K562 (cell line): ENCODE measurements at regions not wholly inside any gene's neighbourhood (a gene's known extent, or its start where the extent isn't known, plus 50 kb on each side); places are given as distances from the start of the nearest gene placed in this dataset.
A peak's percentile ranks its signal among the peaks of the same experiment; 100 is the strongest.

Source experiments
- CXXC5 ChIP-seq: fragments of 250-450 bp; sonication (Bioruptor Pico); IDR thresholded peaks from 2 replicates; pipeline ENCODE4 v1.8.0; 2022; ENCODE audit warnings: inconsistent platforms, mild to moderate bottlenecking, moderate library complexity
- FOXA3 ChIP-seq, 2 experiments: fragments of 450-650 bp in 1 of 2; sonication (generic) in 1 of 2; formaldehyde crosslinking; IDR thresholded peaks in 1 of 2; conservative IDR thresholded peaks in 1 of 2; 2 replicates each; pipeline versions ENCODE4 v1.4.0 to v1.8.0; 2020 to 2022; ENCODE audit warnings: mild to moderate bottlenecking in 2 of 2, missing genetic modification reagents in 1 of 2
- GATA2 ChIP-seq: sonication (generic); formaldehyde crosslinking; IDR thresholded peaks from 2 replicates; pipeline ENCODE4 v1.4.0; 2020; ENCODE audit warnings: mild to moderate bottlenecking, missing genetic modification reagents
- KDM2B ChIP-seq: fragments of 250-450 bp; sonication (Bioruptor Pico); IDR thresholded peaks from 2 replicates; pipeline ENCODE4 v1.8.0; 2021; ENCODE audit warnings: mild to moderate bottlenecking, moderate library complexity
- KDM5B ChIP-seq: fragments of 200-600 bp; sonication (generic); IDR thresholded peaks from 2 replicates; pipeline ENCODE4 v1.6.1; 2012; ENCODE audit warnings: low read depth, mild to moderate bottlenecking, moderate library complexity, low read length, control low read depth, inconsistent platforms; ENCODE audit not compliant: insufficient replicate concordance
- NKRF ChIP-seq: fragments of 450-650 bp; IDR thresholded peaks from 2 replicates; pipeline ENCODE4 v1.6.1; 2016; ENCODE audit warnings: borderline replicate concordance
- RERE ChIP-seq: sonication (generic); formaldehyde crosslinking; IDR thresholded peaks from 2 replicates; pipeline ENCODE4 v1.8.0; 2023; ENCODE audit warnings: missing genetic modification reagents, mild to moderate bottlenecking, borderline replicate concordance
- SAFB2 ChIP-seq: fragments of 200-400 bp; formaldehyde crosslinking; IDR thresholded peaks from 2 replicates; pipeline ENCODE4 v1.6.1; 2018; ENCODE audit warnings: borderline replicate concordance, low read length, low read depth, moderate library complexity; ENCODE audit not compliant: severe bottlenecking
- SMARCE1 ChIP-seq: fragments of 450-650 bp; IDR thresholded peaks from 2 replicates; pipeline ENCODE4 v1.7.1; 2016; ENCODE audit warnings: mild to moderate bottlenecking
- SP2 ChIP-seq: IDR thresholded peaks from 2 replicates; pipeline ENCODE4 v1.6.1; 2011; ENCODE audit warnings: mild to moderate bottlenecking, low read depth, low read length, moderate library complexity; ENCODE audit not compliant: poor library complexity, severe bottlenecking; ENCODE audit errors: extremely low read depth
- SRF ChIP-seq, 2 experiments: fragments of 250-450, 450-650 bp in 1 of 2; sonication (Bioruptor Pico) in 1 of 2; sonication (generic) in 1 of 2; formaldehyde crosslinking; IDR thresholded peaks; 2 replicates each; pipeline versions ENCODE4 v1.5.0 to v1.5.1; 2020 to 2022; ENCODE audit warnings: mild to moderate bottlenecking in 1 of 2, missing genetic modification reagents in 1 of 2
- YBX1 ChIP-seq: fragments of 450-650 bp; IDR thresholded peaks from 2 replicates; pipeline ENCODE4 v1.7.1; 2016; ENCODE audit warnings: mild to moderate bottlenecking
- ZNF253 ChIP-seq: fragments of 250-450 bp; sonication (Bioruptor Pico); conservative IDR thresholded peaks from 2 replicates; pipeline ENCODE4 v1.6.1; 2021; ENCODE audit warnings: mild to moderate bottlenecking
- ZNF445 ChIP-seq: fragments of 250-450 bp; sonication (Bioruptor Pico); IDR thresholded peaks from 2 replicates; pipeline ENCODE4 v1.4.0; 2020; ENCODE audit warnings: low read depth, mild to moderate bottlenecking, moderate library complexity
- TF ChIP-seq, protein P1 (sequence below): fragments of 450-650 bp; IDR thresholded peaks from 2 replicates; pipeline ENCODE4 v1.6.1; 2017; ENCODE audit warnings: mild to moderate bottlenecking, moderate library complexity
- TF ChIP-seq, protein P2 (sequence below): fragments of 200-800 bp; sonication (Bioruptor generic); IDR thresholded peaks from 2 replicates; pipeline ENCODE4 v1.6.1; 2017; ENCODE audit warnings: missing genetic modification characterization, missing compliant biosample characterization

GRCh38 chr5:8457187-8458037 lies 588.5 kb downstream of the MTRR start (continued):
- TF ChIP-seq NKRF (peak; percentile 14; the same call in 1 of the 2 replicates), ZNF253 (CRISPR knock-in tag) (no peak), ZNF445 (CRISPR knock-in tag) (no peak), GATA2 (CRISPR knock-in tag) (no peak), FOXA3 (CRISPR knock-in tag; conservative IDR thresholded peaks at IDR 0.05 in 1 of 2, IDR thresholded peaks at IDR 0.05 in 1 of 2) (peak in 1 of 2 experiments; percentile 85; a peak in 1 of 4 replicates), SP2 (peak; percentile 42), YBX1 (no peak), CXXC5 (CRISPR knock-in tag) (peak; percentile 92), KDM2B (CRISPR knock-in tag) (no peak), SRF (CRISPR knock-in tag; IDR thresholded peaks at IDR 0.05) (0 out of 4 replicates have a peak, but pooled peaks of 1 of the 2 experiments have one; percentile 56), SAFB2 (no peak), KDM5B (peak; percentile 87), SMARCE1 (peak; percentile 71), RERE (no peak)
- TF ChIP-seq, protein P1, sequence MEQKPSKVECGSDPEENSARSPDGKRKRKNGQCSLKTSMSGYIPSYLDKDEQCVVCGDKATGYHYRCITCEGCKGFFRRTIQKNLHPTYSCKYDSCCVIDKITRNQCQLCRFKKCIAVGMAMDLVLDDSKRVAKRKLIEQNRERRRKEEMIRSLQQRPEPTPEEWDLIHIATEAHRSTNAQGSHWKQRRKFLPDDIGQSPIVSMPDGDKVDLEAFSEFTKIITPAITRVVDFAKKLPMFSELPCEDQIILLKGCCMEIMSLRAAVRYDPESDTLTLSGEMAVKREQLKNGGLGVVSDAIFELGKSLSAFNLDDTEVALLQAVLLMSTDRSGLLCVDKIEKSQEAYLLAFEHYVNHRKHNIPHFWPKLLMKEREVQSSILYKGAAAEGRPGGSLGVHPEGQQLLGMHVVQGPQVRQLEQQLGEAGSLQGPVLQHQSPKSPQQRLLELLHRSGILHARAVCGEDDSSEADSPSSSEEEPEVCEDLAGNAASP = no peak
- TF ChIP-seq, protein P2, sequence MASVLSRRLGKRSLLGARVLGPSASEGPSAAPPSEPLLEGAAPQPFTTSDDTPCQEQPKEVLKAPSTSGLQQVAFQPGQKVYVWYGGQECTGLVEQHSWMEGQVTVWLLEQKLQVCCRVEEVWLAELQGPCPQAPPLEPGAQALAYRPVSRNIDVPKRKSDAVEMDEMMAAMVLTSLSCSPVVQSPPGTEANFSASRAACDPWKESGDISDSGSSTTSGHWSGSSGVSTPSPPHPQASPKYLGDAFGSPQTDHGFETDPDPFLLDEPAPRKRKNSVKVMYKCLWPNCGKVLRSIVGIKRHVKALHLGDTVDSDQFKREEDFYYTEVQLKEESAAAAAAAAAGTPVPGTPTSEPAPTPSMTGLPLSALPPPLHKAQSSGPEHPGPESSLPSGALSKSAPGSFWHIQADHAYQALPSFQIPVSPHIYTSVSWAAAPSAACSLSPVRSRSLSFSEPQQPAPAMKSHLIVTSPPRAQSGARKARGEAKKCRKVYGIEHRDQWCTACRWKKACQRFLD (CRISPR knock-in tag) = 0 out of 2 replicates have a peak, but pooled peaks have one; percentile 8
